Glomerular endothelial cell (primary cell): ENCODE measurements at regions not wholly inside any gene's neighbourhood (a gene's known extent, or its start where the extent isn't known, plus 50 kb on each side); places are given as distances from the start of the nearest gene placed in this dataset.

Experiments
- DNase-seq: peaks from one replicate; pipeline ENCODE4 v3.0.0-alpha.2; 2011; ENCODE audit warnings: low read depth, low spot score; ENCODE audit errors: extremely low read depth

DNA sequence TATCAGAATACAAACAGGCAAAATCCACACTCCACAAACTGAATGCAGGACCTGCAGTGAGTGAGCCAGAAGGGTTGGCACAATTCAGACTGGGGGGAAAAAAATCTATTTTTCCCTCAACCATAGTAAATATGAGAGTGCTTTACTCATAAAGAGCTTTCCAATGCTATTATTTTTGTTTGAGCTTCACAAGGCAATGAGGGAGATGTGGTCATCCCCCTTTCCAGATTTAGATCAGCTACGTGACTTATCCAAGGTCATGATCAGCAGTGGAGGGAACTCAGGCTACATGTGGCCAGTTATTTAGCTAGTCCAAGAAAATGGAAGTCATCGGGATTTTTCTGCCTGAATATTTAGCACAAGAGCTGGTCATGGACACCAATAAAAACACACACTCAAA lies 120.4 kb upstream of the KLF7 start:
- DNase-seq = no peak

DNA sequence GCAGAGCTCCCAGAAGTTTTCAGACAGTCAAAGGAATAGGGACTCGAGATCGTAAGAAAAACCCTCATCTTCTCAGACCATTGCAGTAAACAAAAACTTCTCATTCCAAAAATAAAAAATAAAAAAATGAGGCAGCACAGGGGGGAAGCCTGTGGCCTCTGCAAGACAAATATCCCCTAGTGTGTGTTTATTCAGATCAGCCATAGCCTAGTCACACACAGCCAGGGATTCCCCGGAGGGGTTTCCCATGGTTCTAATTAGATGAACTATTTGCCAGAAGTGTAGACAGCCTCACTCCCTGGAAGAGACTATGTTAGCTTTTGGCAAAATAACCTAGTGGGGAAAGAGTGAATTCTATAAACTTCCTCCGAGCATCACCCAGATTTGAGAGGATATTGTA lies 122.9 kb upstream of the KLF7 start:
- DNase-seq = no peak

DNA sequence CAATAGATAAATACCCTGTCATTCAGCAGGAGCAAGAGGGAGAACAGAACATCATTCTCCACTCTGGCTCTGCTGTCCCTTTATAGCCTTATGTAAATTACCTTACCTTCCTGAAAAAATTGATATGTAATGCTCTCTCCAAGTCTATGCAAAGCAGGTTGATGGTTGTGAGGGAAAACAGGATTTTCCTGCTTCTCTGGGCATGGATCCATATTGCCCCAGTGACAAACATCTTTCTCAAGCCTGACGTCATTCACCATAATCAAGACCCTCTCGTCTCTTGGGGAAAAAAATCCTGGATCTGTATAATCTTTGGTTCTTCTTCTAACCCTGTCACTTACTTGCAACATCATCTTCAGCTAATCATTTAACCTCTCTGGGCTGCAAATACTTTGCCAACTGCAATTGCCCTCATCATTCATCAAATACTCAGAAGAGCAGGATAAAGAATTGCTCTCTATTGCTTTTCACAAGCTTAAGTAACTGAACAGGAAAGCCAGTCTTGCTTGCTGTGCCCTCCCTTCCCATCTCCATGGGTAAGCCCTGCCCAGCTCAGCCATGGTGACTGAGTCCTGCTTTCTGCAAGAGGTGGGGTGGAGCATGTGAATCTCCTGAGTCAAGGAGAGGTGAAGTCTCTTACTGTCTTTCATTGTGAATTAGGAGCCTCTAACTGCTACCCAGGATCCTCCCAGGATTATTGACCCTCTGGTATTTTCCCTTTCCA lies 123.7 kb upstream of the KLF7 start:
- no peak for DNase-seq

DNA sequence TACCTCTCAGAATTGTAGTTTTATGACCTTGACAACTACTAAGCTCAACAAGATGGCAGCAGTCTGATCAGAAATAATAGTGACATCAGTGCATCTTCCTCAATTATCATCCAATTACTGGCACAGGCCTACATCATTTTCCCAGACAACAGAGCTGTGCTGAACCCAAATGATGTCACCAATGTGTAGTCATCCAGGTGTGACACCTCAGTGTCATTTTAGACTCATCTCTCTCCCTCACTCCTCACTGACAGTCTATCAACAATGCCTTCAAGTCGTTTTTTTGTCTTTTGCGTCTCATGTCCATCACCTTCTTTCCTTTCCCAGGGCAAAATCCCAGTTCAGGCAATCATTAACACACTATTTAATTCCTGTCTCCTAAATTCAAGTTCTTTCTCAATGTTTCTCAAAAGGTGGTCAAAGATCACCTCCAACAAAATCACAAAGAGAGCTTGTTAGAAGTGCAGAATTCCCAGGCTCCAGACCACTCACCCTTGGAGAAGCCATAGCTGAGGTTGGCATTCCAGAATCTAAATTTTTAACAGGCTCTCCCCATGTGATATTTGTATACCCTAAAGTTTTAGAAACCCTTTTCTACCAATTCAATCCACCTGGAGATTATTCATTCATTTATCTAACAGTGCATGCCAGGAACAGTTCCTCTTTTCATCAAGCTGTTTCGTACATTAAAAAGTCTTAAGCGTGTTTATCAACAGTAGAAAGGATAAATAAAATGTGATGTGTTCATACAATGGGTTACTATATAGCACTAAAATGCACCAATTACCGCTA lies 125.3 kb upstream of the KLF7 start:
- DNase-seq = no peak

DNA sequence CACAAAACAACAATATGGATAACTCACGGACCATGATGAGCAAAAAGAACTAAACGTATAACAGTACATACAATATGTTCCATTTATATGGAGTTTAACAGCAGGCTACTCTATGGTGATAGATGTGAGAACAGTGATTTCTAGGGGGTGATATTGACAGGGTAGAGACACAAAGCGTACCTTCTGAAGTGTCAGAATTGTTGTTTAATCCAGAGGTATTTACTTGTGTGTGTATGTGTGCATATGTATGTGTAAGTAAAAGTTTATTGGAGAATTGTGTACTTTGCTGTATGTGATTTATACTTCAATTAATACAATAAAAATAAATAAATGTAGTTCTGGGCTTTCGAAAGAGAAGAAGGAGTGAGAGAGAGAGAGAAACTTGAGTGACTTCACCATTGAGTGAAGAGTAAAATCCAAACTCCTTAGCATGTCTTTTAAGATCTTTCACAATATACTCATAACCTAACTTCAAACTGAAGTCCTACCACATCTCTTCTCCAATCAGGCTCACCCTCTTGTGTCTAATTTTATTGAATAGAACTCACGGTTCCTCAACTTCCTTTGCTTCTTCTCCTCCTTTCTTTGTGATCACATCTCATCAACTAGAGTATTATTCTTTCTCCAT lies 126.0 kb upstream of the KLF7 start:
- no peak for DNase-seq

DNA sequence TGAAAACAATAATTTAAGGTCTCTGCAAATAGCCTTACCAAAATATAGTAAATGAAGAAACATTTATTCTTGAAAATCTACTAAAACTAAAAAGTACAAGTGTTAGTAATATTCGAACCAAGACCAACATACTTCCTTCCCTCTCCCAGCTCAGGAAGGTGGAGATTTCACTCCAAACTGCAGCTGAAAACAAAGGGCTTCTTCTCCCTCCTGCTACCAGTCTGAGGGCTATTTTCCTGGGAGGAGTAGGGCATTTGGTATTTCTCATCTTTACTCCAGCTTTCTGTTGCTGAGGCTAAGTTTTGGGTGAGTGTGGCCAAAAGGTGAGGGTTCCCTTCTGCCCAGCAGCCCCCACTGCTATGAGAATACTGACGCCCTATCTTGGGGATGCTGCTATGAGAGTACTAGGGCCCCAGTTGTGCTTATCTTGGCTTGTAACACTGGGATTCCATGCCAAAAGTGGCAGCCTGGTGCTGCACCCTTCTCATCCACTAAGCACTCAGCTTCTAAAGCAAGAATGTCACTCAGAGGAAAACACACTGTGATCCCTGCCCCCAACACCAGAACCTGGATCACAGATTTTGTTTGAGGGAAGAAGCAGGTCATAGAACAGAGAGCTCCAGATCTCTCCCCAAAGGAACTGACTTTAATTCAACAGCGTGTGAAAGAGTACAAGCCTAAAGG lies 130.7 kb upstream of the KLF7 start:
- DNase-seq = no peak

DNA sequence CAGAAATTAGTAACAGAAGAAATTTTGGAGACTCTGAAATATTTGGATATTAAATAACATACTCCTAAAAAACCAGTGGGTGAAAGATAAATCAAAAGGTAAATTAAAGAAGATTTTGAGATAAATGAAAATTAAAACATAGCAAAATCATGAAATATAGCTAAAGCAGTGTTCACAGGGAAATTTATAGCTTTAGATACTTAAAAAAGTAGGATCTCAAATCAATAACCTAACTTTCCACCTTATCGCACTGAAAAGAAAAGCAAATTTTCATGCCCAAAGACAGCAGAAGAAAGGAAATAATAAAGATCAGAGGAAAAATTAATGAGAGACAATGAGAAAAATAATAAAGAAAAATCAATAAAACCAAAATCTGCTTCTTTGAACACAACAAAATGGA lies 135.1 kb upstream of the KLF7 start:
- DNase-seq = no peak

DNA sequence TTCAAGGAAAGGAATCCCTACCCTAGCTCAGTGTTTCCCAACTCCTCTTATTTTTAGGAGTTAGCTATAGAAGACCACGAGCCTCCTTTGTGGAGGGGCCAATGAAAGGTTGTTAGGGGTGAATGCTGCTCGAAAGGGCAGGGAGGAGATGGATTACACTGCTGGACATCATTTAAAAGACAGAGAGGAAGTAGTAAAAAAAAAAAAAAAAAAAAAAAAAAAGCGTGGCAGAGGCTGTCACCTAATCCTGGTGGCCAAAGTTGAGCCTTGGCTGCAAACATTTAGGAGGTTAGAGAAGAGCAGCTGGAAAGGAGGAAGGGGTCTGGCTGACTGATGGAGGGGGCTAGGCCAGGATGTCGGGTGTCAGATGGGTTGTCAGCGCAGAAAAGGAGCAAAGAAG lies 139.0 kb upstream of the KLF7 start:
- no peak for DNase-seq

DNA sequence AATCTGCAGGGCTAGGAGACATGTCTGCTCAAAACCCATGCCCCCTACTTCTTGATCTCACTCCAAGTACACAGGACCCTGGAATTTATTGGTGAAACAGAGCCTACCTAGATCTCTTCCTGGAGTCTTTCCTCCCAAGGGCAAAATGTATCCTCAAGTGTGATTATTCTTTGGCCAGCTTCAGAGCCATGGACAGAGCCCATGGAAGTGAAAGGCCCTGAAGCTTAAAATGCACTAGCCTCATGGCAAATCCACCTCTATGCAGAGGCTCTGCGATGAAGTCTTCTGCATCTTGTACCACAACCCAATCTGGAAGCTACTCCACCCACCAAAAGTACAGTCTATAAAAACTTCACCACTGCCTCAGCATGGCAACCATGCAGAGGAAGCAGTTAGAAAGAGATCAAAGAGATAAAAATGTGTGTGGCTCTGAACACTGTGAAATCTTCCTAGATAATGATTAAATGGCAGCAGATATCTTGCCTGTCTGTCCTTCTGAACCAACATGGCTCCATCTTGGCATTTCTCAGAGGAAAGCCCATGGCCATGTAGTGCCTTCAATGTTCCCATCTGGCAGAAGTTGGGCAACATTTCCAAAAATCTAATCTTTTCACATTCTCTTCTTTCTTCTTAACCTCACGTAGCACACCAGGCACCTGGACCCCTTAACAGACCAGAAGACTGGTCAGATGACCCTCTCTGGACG lies 142.9 kb upstream of the KLF7 start:
- DNase-seq = no peak

DNA sequence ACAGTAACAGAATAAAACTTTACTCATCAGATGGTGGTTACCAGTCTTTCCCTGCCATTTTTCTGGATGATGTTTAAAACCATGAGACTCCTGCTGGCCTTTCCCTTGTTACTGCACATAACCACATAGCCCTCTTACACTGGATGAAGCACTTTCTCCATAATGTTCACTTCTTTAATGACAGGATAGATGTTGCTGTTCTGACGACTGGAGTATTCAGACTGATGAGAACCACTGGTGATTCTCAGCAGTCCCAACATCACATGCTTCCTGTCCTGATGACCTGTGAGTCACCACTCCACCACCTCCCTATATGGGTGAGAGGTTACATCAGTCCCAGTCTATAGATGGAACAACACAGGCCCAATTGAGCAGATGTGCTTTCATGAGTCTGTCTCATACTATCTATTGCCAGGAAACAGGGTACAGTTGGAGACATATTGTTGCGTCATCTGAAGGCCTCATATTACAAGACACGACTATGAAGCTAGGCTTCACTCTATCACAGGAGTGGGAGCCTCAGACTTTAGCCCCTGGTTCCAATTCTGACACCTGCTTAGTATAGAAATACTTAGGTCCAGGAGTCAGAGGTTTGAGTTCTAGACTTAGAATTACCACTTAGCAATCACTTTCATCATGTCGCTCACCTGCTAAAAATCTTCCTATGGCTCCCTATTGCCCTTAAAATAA lies 145.7 kb upstream of the KLF7 start:
- DNase-seq = peak; percentile 61

DNA sequence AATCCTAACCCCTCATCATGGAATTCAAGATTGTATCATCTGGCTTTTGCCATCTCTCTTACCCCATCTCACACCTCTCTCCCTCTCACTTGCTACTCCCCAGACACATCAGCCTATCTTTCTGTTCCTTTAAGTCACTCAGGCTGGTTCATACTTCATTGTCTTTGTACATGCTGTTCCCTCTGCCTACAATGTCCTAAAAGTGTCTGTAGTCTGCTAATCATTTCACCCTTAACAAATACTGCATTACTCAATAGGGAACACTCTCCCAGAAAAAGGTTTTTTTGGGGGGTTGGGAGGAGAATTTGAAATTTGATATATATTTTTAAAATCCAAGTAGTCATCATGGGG lies 146.2 kb upstream of the KLF7 start:
- DNase-seq = no peak

DNA sequence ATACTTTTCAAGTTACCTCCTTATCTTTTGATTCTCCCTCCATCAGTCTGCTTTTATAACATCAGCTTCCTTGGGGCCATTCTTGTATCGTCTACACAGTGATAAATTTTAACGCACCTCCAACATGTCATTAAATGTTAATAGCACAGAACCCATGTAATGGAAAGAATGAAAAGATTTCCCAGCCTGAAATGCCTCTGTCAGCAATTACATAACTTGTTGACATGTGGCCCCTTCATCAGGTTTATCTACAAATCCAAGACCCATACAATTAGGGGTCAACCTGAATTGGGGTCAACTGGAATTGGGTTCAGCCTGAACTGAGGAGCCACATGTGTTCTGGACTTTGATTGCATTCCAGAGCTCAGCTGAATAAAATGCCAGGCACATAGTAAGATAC lies 148.2 kb upstream of the KLF7 start:
- DNase-seq = no peak

DNA sequence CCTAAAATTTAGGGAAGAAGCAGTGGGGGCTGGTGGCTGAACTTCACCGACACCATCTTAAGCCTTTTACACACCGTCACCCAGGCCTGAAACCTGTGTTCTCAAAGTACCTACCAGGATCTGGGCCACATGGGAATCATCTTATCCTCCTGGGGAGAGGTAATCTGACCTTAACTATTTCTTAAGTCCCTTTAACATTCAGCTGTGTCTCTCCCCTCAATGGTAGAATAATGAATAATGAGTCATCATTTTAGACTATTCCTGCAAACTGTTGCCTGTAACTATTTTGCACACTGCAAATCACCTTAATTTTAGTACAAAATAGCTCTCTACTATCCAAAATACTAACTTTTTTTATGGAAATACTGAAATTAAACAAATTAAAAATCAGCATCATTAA lies 149.4 kb upstream of the KLF7 start:
- no peak for DNase-seq

DNA sequence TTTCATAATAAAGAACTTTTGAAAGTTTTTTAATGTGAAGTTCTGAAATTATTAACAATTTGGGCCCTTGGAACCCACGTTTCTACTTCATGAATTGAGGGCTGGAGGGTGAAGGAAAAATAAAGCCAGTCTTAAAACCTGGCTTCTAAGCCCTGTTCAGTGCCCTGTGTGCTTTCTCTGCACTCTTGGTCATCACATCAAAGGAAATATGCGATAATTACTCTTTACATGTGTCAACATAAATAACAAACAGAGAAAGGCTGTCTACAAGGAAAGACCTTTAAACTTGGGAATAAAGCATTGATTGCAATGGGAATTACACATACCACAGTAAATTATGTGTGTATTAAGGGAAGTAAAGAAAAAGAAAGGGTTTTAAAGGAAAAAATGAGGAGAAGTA lies 150.7 kb upstream of the KLF7 start:
- DNase-seq = no peak

DNA sequence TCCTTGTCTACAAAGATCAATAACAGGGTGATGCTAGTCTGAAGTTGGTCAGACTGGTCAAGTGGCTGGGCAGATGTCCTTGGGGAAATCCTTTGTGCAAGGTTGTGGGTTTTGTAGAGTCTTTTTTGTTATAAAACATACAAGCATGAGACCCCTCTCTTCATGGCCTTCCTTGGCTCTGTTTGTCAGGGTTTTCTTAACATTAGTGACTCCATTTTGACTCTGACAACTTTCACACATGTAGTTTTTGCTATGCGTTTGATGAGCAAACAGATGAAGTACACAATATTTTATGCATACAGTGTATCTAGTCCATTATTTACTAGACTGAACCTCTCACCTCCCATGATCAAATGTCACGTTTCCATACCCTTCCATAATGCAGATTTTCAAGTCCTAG lies 151.2 kb upstream of the KLF7 start:
- DNase-seq = no peak

DNA sequence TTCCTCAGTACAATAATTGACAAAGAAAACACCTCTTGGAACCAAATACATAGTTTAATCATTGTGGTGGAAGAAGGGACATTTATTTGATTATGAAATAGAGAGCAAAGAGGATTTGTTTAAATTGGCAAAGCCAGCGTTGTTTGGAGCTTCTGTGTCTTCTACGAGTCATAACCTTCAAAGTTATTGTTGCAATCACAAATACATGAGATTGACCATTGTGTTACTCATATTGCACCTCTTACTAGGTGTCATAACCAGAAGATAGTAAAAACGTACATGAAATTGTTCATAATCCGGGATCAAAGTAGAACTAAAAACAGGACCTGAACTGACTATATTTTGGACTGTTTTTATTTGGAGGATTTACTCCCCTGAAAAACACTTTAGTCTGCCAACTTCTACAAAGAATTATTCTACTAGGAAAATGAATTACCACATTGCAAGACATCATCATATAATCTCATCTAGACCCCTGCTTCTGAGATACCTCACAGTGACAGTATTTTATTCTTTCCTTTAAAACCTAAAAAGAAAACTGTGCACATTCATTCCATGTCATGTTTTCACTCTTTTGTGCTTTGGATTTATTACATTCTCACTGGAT lies 151.7 kb upstream of the KLF7 start:
- no peak for DNase-seq

DNA sequence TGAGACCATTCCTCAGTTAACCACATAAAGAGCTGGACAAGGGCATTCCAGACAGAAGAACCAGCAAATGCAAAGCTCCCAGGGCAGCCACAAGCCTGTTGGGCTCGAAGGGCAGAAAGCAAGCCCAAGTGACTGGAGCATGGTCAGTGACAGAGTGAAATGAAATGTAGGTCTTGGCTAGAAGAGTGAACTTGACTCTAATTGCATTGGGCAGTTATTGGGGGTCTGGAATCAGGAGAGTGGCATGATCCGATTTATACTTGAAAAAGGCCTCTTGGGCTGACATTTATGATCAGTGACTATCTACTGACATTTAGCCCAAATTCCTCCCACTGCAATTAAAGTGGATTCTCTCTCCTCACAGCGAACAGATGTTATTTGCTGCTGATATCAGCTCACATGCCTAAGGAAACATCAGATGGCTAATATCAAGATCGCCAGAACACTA lies 152.5 kb upstream of the KLF7 start:
- no peak for DNase-seq

DNA sequence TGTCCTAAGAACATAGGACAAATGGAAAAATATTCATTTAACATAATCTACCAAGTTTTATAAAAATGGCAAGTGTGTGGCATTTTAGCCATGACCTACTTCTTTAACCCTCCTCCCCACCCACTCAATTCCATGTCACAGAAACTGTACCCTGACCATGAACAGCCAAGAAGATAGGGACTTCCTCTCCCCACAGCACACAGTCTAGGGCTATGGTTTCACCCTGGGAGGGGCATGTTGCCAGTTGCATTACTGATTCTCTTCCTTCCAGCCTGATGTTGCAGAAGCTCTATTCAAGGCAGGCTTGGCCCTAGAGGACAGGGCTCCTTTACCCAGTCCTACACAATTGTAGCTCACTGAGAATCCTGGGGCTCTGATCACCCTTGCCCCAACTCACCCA lies 153.6 kb upstream of the KLF7 start:
- DNase-seq = no peak

DNA sequence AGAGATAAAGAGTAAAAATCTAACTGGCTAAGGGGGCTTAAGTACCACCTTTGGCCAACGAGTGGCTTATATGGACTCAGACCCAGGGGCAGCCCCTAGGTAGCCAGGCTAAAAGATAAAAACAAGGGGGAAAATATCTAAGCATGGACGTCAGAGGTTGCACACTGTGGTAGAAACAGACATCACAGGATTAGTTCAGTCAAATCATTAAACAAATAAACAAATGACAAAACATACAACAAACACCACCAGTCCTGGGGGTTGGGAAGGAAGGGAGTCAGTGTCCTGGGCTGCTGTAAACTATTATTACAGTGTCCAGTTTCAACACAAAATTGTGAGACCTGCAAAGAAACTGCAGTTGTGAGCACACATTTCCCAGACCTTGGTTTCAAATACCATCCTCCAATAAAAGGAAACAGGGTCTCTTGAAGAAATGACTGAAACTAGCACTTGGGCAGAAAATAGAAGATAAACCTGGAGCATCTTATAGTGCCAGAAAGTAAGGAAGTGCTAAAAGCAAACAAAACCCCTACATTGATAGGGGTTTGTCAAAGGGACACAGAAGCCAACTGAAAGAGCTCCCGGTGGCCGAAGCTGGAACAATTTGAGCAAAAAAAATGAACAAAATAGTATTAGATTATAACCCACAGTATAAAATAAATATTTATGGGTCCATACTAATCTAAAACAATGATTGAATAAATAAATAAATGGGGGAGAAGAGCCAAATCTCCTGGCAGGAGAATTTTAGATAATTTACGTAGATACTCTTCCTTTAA lies 154.8 kb upstream of the KLF7 start:
- no peak for DNase-seq
